Activated CD4-positive, alpha-beta T cell treated with anti-CD3 and anti-CD28 coated beads, Interleukin-10, Interleukin-2, amounts not matched to agents 100 ng/mL and 50 ng/mL, durations not matched to agents 16 hours and 8 hours (primary cell): ENCODE measurements at regions not wholly inside any gene's neighbourhood (a gene's known extent, or its start where the extent isn't known, plus 50 kb on each side); places are given as distances from the start of the nearest gene placed in this dataset.
"Not testable (repeated sequence)": the region's sequence is repeated elsewhere in the genome, so short reads cannot be mapped to it uniquely, and the experiment has no call there.

Source experiments
- DNase-seq: peaks from one replicate; pipeline ENCODE4 v3.0.0-alpha.2; 2020

- DNase-seq = not testable (repeated sequence)
Measured at GRCh38 chrX:35221391-35221790, 278.8 kb downstream of the FAM47B start.

- no peak for DNase-seq
Measured at GRCh38 chrX:35244088-35244741, 301.6 kb downstream of the FAM47B start.

DNA sequence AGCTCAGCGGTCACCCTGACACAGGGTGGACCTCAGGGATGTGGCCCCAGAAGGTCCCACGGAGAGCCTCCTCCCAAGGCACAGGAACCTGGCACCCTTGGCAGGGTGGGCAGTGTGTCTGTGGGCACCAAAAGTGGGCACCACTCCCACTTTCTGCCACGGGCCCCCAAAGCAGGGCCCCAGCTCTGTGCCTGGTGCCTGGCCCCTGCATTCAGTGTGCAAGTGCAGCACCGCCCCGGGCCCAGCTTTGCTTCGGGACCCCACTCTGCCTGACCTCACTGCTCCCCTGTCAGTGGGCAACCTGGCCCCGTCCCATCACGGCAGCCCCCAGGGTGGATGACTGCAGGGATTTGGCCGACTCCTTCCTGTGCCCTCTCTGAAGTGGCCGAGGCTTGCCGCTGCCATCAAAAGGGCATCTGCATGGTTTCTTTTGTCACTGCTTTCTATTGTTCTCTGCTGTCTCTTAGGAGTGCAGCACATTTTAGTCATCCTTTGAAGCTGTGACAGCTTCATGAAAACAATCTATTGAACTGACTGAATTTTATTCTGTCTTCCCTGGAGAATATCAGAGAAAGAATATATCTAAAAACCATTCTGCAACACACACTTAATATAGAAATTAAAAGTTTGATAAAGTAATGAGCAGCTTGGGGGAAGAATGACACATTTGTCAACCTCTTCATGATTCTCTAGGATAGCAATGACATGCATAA, 302.4 kb downstream of the FAM47B start:
- DNase-seq = no peak

- DNase-seq = no peak
Measured at GRCh38 chrX:35251226-35251625, 308.6 kb downstream of the FAM47B start.

GRCh38 chrX:35276115-35276514, 333.5 kb downstream of the FAM47B start:
- no peak for DNase-seq

DNA sequence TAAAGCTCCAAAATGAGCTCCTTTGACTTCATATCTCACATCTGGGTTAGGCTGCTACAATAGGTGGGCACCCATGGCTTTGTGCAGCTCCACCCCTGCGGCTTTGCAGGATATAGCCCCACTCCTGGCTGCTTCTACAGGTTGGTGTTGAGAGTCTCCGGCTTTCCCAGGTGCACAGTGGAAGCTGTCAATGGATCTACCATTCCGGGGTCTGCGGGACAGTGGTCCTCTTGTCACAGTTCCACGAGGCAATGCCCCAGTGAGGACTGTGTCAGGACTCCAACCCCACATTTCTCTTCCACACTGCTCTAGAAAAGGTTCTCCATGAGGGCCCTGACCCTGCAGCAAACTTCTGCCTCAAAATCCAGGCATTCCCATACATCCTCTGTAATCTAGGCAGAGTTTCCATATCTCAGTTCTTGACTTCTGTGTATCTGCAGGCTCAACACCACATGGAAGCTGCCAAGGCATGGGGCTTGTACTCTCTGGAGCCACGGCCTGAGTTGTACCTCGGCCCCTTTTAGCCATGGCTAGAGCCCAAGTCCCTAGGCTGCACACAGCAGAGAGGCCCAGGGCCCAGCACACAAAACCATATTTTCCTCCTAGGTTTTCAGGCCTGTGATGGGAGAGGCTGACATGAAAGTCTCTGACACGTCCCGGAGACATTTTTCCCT, 342.8 kb downstream of the FAM47B start:
- DNase-seq = no peak

- DNase-seq = no peak
Measured at GRCh38 chrX:35288657-35289056, 346.1 kb downstream of the FAM47B start.

GRCh38 chrX:35289952-35290351, 347.4 kb downstream of the FAM47B start:
- DNase-seq = no peak

- DNase-seq = no peak
Measured at GRCh38 chrX:35291013-35291412, 348.4 kb downstream of the FAM47B start.

GRCh38 chrX:35292522-35292921, 349.9 kb downstream of the FAM47B start:
- no peak for DNase-seq

- not testable (repeated sequence) for DNase-seq
Measured at GRCh38 chrX:35305037-35305436, 362.4 kb downstream of the FAM47B start.

- DNase-seq = no peak
Measured at GRCh38 chrX:35339796-35340195, 397.2 kb downstream of the FAM47B start.

- no peak for DNase-seq
Measured at GRCh38 chrX:35340465-35340864, 397.9 kb downstream of the FAM47B start.

GRCh38 chrX:35351212-35351611, 408.6 kb downstream of the FAM47B start:
- no peak for DNase-seq

DNA sequence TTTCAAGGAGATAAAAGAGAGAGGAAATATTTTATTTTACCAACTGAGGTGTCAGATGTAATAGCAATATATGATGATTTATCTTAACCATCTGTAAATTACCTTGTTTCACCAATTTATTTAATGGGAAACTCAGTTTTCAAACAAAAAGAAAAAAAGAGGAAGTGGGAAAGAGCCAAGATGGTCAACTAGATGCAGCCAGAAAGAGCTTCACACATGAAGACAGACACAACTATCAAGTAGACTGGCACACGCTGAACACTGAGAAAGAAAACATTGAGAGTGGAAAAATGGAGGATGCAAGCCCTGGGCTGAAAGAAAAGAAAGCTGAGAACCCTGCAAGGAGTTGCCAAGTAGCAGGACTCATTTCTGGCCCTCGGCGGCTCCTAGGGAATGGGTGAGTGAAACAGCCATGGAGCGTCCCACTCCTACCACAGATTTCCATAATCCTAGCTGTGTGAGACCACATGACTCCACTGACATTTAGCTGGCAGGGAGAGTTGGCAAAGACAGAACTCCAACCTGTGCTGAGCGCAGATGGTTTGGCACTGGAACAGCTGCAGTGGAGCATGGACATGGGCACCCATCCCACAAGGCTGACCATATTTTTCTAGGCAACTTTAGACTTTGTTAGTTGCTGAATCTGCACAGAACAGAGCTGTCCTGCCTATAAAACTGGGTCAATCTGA, 409.3 kb downstream of the FAM47B start:
- DNase-seq = no peak

DNA sequence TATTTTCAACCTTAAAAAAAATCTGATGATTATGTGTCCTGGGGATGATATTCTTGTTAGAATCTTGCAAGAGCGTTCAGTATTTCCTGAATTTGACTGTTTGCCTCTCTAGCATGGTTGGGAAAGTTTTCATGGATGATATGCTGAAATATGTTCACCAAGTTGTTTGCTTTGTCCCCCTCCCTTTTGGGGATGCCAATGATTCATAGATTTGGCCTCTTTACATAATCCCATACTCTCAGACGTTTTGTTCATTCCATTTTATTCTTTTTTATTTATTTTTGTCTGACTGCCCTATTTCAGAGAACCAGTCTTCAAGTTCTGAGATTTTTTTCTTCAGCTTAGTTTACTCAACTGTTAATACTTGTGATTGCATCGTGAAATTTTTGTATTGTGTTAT, 415.1 kb downstream of the FAM47B start:
- DNase-seq = no peak

GRCh38 chrX:35362866-35363265, 420.3 kb downstream of the FAM47B start:
- no peak for DNase-seq

GRCh38 chrX:35374116-35374515, 424.0 kb upstream of the MAGEB16 start:
- no peak for DNase-seq

- peak; percentile 26 for DNase-seq
Measured at GRCh38 chrX:35380808-35381700, 417.1 kb upstream of the MAGEB16 start.

- not testable (repeated sequence) for DNase-seq
Measured at GRCh38 chrX:35381709-35382108, 416.4 kb upstream of the MAGEB16 start.

DNA sequence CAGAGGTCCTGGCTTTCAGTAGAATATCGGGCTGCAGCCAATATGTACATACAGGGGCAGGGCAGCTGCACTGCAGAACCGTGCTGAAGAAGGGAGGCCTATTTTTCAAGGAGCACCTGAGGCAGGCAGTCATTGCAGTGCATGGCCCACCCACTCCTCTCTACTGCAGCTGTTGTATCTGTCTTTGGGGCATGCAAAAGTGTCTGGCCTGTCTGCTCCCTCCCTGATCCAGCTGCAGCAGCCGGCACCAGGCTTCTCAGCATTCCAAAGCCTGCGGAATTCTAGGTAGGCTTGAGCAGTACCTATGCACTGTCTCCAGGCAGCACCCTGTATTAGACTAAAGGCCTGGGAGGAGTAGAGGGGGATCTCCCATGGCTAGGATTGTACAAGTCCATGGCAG, 415.2 kb upstream of the MAGEB16 start:
- no peak for DNase-seq

DNA sequence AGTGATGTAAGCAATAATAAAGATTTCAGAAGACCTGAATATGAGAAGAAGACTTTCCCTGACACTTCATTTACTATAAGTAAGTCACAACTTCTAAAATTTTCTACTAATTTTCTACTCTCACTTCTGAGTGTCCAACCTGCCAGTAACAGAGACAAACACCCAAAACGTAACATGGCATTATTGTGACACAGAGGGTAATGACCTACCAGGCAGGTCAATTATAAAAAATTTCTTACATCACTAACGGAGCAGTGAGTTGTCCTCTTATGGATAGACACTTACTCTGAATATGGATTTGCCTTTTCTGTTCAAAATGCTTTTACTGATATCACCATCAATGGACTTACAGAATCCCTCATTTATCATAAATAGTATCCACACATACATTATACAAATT, 405.9 kb upstream of the MAGEB16 start:
- DNase-seq = no peak
